ENCODE measurements at regions not wholly inside any gene's neighbourhood (a gene's known extent, or its start where the extent isn't known, plus 50 kb on each side); places are given as distances from the start of the nearest gene placed in this dataset.
"Not testable (repeated sequence)": the region's sequence is repeated elsewhere in the genome, so short reads cannot be mapped to it uniquely, and the experiment has no call there.

- DNase-seq: no peak
Observed at GRCh38 chr2:238521870-238522269, 95.1 kb downstream of the ASB1 start.

DNA sequence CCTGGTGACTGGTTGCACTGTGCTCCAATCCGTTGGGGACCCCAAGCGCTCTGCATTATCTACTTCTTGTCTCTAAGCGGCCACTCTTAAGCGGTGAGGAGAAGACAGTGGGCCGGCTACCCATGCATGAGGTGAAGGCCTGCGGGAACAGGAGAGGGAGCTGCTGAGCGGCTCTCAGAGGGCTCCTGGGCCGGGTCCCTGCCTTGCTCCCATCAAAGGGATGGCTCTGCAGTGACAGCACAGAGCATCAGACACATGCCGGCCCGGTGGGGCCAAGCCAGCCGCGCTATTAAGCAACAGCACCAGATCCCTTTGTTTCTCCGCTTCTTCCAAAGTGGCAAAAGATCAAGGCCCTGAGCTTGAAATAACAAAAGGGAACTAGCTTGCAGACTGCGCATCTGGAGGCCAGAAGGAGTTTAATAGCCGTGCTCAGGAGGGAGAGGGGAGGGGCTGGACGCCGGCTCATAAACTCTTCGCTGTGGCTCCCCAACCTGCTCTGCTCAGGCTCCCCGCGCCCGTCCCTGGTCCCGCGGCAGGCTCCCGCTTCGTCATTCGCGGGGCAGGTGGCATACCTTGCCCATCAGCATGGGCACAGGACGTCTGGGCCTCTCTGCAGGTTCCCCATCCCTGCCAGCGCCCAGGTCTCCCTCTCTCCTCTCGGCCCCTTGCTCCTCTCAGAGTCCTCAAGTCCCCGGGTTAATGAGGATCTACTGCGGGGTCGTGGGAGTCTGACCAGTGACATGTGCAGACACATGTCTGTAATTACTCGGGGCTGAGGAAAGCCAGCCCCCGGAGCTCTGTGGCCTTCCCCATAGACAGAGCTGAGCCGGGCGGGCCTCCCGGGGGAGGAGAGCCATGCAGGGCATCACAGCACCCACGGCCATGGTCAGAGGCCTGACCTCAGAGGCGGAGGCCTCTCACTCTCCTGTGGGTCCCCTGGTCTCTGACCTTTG, 96.7 kb downstream of the ASB1 start:
- DNase-seq: no peak

- no peak for DNase-seq
Observed at GRCh38 chr2:238524426-238524983, 97.8 kb downstream of the ASB1 start.

GRCh38 chr2:238525990-238526389, 99.3 kb downstream of the ASB1 start:
- DNase-seq: no peak

DNA sequence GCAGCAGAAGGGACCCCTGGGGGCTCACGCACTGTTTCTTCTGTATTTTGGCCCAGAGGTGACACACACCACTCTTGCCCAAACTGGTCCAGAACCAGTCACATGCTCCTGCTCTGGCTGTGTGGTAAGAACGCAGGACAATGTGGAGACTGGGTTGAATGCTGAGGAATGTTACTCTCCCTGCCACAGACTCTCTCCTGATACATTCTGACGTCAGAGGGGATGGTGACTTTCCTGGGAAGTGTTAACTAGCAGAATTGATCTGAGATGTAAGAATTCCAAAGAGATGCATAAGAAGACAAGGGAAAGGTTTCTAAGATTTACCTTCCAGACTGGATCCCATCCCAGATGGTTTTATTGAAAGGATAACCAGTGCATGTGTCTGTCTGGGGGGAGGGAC, 100.8 kb downstream of the ASB1 start:
- no peak for DNase-seq

DNA sequence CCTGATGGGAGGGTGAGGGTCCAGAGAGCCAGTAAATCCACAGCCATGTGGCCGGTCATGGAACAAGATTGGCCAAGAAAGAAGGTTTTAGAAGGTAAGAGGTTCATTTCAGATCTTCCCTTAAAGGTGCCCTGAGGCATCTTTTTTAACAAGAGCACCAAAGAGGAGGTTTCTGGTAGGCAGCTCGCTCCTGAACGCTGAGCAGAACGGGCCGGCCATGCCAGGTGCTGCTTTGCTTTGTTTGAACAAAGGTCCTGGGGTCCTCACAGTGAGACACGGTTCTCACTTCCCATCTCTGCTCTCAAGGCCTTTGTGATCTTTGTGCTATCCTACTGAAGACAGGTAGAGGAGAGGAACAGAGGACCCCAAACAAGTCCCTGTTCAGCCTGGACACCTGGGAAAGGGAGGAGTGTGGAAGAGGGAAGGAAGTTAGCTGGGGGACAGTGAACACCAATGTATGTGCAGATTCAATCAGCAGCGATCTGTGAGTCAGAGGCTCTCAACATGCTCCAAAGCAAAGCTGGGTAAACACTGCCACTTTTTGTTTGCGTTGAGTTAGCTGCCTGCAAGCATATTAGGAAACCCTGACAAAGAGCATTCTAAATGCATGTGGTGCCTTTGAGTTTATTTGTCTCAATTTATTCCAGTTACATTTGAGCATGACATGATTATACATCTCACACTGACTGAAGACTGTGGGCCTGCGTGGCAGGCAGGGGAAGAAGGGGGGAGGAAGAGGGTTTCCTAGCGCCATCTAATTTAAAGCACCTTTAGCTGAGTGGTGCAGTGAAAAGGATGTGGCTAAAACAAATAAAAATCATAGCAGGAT, 102.4 kb downstream of the ASB1 start:
- no peak for DNase-seq

- DNase-seq: not testable (repeated sequence)
Observed at GRCh38 chr2:238531017-238531645, 104.4 kb downstream of the ASB1 start.

DNA sequence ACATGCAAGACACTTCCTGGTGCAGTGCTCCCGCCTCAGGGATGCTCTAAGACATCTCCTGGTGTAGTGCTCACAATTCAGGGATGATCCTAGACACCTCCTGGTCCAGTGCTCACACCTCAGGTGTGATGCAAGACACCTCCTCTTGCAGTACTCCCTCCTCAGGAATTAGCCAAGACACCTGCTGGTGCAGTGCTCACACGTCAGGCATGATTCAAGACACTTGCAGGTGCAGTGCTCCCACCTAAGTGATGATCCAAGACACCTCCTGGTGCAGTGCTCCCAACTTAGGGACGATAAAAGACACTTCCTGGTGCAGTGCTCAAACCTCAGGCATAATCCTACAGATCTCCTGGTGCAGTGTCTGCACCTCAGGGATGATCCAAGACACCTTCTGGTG, 117.0 kb downstream of the ASB1 start:
- DNase-seq: not testable (repeated sequence)

- DNase-seq: no peak
Observed at GRCh38 chr2:238548902-238549462, 122.3 kb downstream of the ASB1 start.

GRCh38 chr2:238549866-238550265, 123.1 kb downstream of the ASB1 start:
- no peak for DNase-seq

GRCh38 chr2:238551091-238551490, 124.4 kb downstream of the ASB1 start:
- DNase-seq: no peak

DNA sequence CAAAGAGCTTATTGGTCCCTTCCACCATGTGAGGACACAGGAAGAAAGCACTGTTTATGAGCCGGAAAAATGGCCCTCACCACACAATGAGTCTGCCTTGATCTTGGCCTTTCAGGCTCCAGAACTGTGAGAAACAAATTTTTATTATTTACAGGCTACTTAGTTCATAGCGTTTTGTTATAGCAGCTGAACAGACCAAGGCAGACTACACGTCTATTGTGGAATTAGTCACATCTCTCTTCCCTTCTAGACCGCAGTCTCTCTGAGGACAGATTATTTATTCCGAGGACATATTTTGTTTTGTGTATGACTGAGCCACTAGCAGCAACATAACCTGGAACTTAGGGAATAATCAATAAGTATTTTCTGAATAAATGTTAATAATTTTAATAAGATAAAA, 125.5 kb downstream of the ASB1 start:
- DNase-seq: no peak

GRCh38 chr2:238553159-238553558, 126.4 kb downstream of the ASB1 start:
- no peak for DNase-seq

DNA sequence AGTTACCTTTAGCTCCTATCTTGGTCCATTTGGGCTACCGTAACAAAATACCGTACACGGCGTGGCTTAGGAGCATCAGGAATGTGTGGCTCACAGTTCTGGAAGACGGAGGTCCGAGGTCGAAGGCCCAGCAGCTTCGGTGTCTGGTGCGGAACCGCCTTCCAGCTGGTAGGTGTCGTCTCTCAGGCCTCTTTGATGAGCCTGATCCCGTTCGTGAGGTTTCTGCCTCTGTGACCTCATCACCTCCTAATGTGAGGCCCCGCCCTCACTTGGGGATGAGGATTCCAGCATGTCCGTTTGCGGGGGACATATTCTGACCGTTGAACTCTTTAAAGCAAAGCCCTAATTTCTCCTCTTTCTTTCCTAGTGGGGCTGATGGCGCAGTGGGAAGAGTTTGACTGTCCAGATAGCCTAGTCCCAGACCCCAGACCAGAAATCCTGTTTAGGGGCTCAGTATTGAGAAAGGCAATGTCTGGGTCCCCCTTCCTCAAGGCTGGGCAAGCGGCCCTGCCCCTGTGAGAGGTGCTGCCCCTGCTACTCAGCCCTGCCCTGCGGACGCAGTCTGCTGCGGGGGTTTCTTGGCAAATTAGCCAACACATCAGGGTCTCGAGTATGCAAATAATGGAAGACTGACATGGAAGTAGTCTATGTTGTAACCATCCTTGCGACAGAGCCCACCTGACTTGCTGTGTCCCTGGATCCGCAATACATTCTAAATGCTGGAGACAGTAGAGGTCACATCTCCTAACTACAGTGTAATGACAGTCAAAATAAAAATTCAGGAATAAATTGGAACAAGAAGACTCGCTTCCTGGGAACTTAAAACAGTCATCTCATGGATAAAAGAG, 128.0 kb downstream of the ASB1 start:
- peak; percentile 54 for DNase-seq

GRCh38 chr2:238555786-238556542, 129.2 kb downstream of the ASB1 start:
- no peak for DNase-seq

GRCh38 chr2:238557431-238557830, 130.7 kb downstream of the ASB1 start:
- no peak for DNase-seq

DNA sequence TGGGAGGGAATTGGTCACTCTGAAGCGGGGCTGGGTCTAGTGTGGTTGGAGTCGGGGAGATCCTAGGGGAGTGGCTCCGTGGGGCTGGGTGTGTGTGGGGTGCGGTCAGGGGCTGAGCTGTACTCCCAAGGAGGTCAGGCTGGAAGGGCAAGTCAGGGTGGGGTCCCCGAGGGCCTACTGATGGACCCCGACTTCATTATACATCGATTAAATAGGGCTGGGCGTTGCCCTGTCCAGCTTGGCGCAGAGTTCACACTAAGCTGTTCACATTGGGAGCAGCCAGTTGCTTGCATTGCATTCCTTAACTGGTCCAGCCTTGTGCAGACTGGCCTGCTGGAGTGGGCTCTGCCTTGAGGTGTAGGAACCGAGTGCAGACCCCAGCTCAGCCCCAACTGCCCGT, 131.2 kb downstream of the ASB1 start:
- no peak for DNase-seq

DNA sequence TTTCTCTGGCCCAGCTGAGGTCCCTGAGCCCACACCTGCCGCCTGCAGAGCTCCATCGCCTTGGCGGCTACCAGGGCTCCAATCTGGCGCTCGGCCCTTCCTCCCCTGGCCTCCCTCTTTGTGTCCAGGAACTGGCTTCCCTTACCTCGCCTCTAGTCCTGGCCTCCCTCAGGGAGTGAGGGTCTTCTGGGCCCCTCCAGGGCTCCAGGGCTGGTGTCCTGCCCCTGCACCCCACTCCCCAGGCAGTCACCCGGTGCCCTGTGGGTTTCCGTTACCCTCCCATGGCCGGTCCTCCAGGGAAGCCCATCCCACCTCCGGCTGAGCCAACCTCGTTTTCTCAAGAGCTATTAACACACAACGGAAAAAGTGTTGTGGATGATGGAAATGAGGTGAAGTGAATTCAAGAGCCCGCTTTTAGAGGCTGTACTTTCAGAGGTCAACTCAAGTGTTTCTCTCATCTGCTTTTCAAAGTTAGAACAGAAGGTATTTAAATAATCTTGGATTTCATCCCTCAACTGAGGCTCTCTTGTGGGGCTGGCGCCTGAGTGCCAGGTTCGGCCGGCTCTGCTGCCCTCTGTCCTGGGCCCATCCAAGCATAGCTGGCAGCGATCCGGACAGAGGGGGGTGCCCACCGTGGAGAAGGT, 131.9 kb downstream of the ASB1 start:
- DNase-seq: no peak

- no peak for DNase-seq
Observed at GRCh38 chr2:238560234-238560633, 133.5 kb downstream of the ASB1 start.

DNA sequence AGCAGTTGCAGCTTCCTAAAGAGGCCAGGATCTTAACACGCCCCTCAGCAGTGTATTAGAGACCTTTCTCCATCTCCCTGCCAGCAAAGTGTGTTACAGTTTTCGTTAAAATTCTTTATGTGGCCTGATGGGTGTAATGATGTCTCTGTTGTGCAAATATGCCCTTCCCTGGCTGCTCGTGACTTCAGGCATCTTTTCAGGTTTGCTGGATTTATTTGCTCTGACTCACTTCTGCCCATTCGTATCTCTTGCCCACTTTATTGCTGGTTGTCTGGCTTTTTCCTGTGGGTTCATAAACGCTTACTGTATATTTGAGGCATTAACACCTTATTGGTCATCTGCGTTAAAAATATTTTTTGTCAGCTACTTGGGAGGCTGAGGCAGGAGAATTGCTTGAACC, 134.5 kb downstream of the ASB1 start:
- no peak for DNase-seq
